CD14-positive monocyte (primary cell): ENCODE measurements at regions not wholly inside any gene's neighbourhood (a gene's known extent, or its start where the extent isn't known, plus 50 kb on each side); places are given as distances from the start of the nearest gene placed in this dataset.

Experiments
- DNase-seq, 3 donors: peaks; one replicate each; pipeline ENCODE4 v3.0.0-alpha.2; 2011 to 2022
- H2AFZ ChIP-seq: 2 replicates; pipeline ENCODE4 v1.6.0; 2012; ENCODE audit warnings: mild to moderate bottlenecking, low read depth, low read length, inconsistent platforms; ENCODE audit not compliant: insufficient read depth, poor library complexity, severe bottlenecking
- H3K27ac ChIP-seq, 2 donors: 1 replicate in 1 of 2; 2 replicates in 1 of 2; pipeline ENCODE4 v1.5.1; 2012 to 2013; ENCODE audit warnings: low read length in 2 of 2, control low read depth in 1 of 2, inconsistent platforms in 1 of 2, low read depth in 1 of 2, mild to moderate bottlenecking in 1 of 2
- H3K27me3 ChIP-seq, 2 donors: one replicate each; pipeline versions ENCODE4 v1.6.0 to v1.6.1; 2011 to 2013; ENCODE audit warnings: low read length in 2 of 2; ENCODE audit not compliant: control insufficient read depth in 2 of 2, insufficient read depth in 2 of 2
- H3K36me3 ChIP-seq, 2 donors: replicated peaks in 1 of 2; 1 replicate in 1 of 2; 2 replicates in 1 of 2; pipeline versions ENCODE4 v1.5.1 to v1.6.1; 2012 to 2013; ENCODE audit warnings: low read length in 2 of 2, control low read depth in 1 of 2, inconsistent platforms in 1 of 2, mild to moderate bottlenecking in 1 of 2; ENCODE audit not compliant: insufficient read depth in 2 of 2, control insufficient read depth in 1 of 2
- H3K4me1 ChIP-seq, 2 donors: 1 replicate in 1 of 2; 2 replicates in 1 of 2; pipeline versions ENCODE4 v1.5.1 to v1.6.1; 2012 to 2013; ENCODE audit warnings: low read length in 2 of 2, control low read depth in 1 of 2, inconsistent platforms in 1 of 2, mild to moderate bottlenecking in 1 of 2, moderate library complexity in 1 of 2; ENCODE audit not compliant: insufficient read depth in 2 of 2, control insufficient read depth in 1 of 2
- H3K4me2 ChIP-seq: replicated peaks from 2 replicates; pipeline ENCODE3; 2012; ENCODE audit warnings: low read length, moderate library complexity, mild to moderate bottlenecking; ENCODE audit not compliant: poor library complexity, severe bottlenecking; ENCODE audit errors: extremely low read depth
- H3K4me3 ChIP-seq, 3 experiments: fragments of 200-600 bp in 1 of 3; sonication (generic) in 1 of 3; replicated peaks in 1 of 3; 1 replicate in 2 of 3; 2 replicates in 1 of 3; pipeline ENCODE4 v1.5.1; 2011 to 2013; ENCODE audit warnings: low read length in 3 of 3, mild to moderate bottlenecking in 3 of 3, control low read depth in 2 of 3, low read depth in 2 of 3, inconsistent platforms in 1 of 3, moderate library complexity in 1 of 3
- H3K79me2 ChIP-seq: 2 replicates; pipeline ENCODE4 v1.6.0; 2012; ENCODE audit warnings: mild to moderate bottlenecking, control low read depth, inconsistent platforms, low read length, moderate library complexity; ENCODE audit not compliant: insufficient read depth
- H3K9ac ChIP-seq: 2 replicates; pipeline ENCODE4 v1.6.0; 2017; ENCODE audit warnings: low read length, mild to moderate bottlenecking; ENCODE audit not compliant: insufficient read depth, poor library complexity, severe bottlenecking
- H3K9me3 ChIP-seq, 2 donors: replicated peaks in 1 of 2; 1 replicate in 1 of 2; 2 replicates in 1 of 2; pipeline versions ENCODE4 v1.5.1 to v1.6.1; 2012 to 2013; ENCODE audit warnings: low read length in 2 of 2, control low read depth in 1 of 2; ENCODE audit not compliant: control insufficient read depth in 1 of 2, insufficient read depth in 1 of 2
- H4K20me1 ChIP-seq: 2 replicates; pipeline ENCODE4 v1.6.0; 2012; ENCODE audit warnings: mild to moderate bottlenecking, low read length, control low read depth, moderate library complexity; ENCODE audit not compliant: insufficient read depth
- H3K27ac Mint-ChIP-seq, 7 donors: one replicate each; pipeline ENCODE4 v1.8.0; 2020; ENCODE audit warnings: mild to moderate bottlenecking in 7 of 7, mixed read lengths in 7 of 7, moderate library complexity in 6 of 7, inconsistent platforms in 2 of 7
- H3K27me3 Mint-ChIP-seq, 3 donors: one replicate each; pipeline ENCODE4 v1.8.0; 2021 to 2022; ENCODE audit warnings: low read depth in 3 of 3, mild to moderate bottlenecking in 3 of 3, mixed read lengths in 3 of 3, moderate library complexity in 3 of 3, inconsistent platforms in 1 of 3
- H3K36me3 Mint-ChIP-seq, 2 donors: one replicate each; pipeline ENCODE4 v1.8.0; 2020; ENCODE audit warnings: mixed read lengths in 2 of 2, inconsistent platforms in 1 of 2, mild to moderate bottlenecking in 1 of 2
- H3K4me1 Mint-ChIP-seq: one replicate; pipeline ENCODE4 v1.8.0; 2020; ENCODE audit warnings: mild to moderate bottlenecking, mixed read lengths
- H3K4me3 Mint-ChIP-seq, 2 donors: one replicate each; pipeline ENCODE4 v1.8.0; 2020; ENCODE audit warnings: mild to moderate bottlenecking in 2 of 2, mixed read lengths in 2 of 2, moderate library complexity in 1 of 2
- H3K9me3 Mint-ChIP-seq, 7 donors: one replicate each; pipeline ENCODE4 v1.8.0; 2020 to 2022; ENCODE audit warnings: mixed read lengths in 7 of 7, mild to moderate bottlenecking in 6 of 7, moderate library complexity in 6 of 7, inconsistent platforms in 2 of 7
- WGBS: methylation state at CpG from one replicate; pipeline ENCODE4 v1.1.5; 2013; ENCODE audit warnings: missing lambda C conversion rate; ENCODE audit not compliant: insufficient coverage; 5-methylcytosine and 5-hydroxymethylcytosine counted together
- intact Hi-C, 2 donors: fragments of 100-400 bp; cut with micrococcal nuclease; formaldehyde crosslinking; loops; one replicate each; pipeline versions ENCODE4 v1.15.0 to v1.15.1; 2023
- TF ChIP-seq, protein P1 (sequence below): fragments of 200-600 bp; IDR thresholded peaks from one replicate; pipeline ENCODE4 v1.8.0; 2022; ENCODE audit warnings: antibody characterized with exemption, mild to moderate bottlenecking

DNA sequence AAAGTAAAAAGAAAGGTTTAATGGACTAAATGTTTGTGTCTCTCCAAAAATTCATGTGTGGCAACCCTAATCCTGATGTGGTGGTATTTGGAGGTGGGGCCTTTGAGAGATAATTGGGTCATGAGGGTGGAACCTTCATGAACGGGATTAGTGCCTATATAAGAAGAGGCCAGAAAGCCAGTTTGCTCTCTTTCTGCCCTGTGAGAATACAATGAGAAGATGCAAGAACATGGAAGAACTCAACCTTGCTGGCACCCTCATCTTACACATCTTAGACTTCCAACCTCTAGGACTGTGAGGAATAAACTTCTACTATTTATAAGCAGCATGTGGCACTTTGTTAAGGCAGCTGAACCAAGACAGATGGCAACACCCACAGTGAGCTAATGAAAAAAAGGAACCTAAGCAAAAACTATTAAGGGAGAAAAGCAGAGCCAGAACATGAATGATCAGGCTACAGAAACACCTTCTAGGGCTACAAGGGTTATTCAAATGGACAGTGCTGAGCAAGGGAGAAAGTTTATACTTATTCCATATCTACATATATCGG lies 159.5 kb downstream of the PLK2 start:
- Histone ChIP-seq H3K79me2 (no peaks in the 10 kb centered on the region), H4K20me1 (no peaks in the 10 kb centered on the region), H3K9me3 (no peaks in the 10 kb centered on the region), H3K27ac (no peak overlapping the region), H3K36me3 (no peaks in the 10 kb centered on the region), H3K27me3 (no peaks in the 10 kb centered on the region), H3K9ac (no peak overlapping the region), H3K4me3 (no peak overlapping the region), H3K4me2 (no peak overlapping the region), H2AFZ (no peak overlapping the region), H3K4me1 (peaks cover 0 to 10% of the 10 kb centered on the region in 2 donors)
- Mint-ChIP-seq H3K27me3 (peaks cover 0 to 2% (median 0%) of the 10 kb centered on the region in 3 donors), H3K9me3 (peaks cover 0 to 4% (median 0%) of the 10 kb centered on the region in 7 donors), H3K4me1 (peaks cover 2% of the 10 kb centered on the region), H3K27ac (peak overlapping the region in 1 of 7 donors; percentile 0), H3K36me3 (no peaks in the 10 kb centered on the region), H3K4me3 (no peak overlapping the region)
- intact Hi-C loops: no loop called here
- 100% methylated on average over 1 of the region's 2 CpGs for WGBS
- TF ChIP-seq, protein P1, sequence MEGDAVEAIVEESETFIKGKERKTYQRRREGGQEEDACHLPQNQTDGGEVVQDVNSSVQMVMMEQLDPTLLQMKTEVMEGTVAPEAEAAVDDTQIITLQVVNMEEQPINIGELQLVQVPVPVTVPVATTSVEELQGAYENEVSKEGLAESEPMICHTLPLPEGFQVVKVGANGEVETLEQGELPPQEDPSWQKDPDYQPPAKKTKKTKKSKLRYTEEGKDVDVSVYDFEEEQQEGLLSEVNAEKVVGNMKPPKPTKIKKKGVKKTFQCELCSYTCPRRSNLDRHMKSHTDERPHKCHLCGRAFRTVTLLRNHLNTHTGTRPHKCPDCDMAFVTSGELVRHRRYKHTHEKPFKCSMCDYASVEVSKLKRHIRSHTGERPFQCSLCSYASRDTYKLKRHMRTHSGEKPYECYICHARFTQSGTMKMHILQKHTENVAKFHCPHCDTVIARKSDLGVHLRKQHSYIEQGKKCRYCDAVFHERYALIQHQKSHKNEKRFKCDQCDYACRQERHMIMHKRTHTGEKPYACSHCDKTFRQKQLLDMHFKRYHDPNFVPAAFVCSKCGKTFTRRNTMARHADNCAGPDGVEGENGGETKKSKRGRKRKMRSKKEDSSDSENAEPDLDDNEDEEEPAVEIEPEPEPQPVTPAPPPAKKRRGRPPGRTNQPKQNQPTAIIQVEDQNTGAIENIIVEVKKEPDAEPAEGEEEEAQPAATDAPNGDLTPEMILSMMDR: no peak
- no peak for DNase-seq

GRCh38 chr5:58299256-58299655 lies 160.6 kb downstream of the PLK2 start:
- no peaks in the 10 kb centered on the region for H3K27me3 ChIP-seq
- H3K9me3 Mint-ChIP-seq: peaks cover 0 to 4% (median 0%) of the 10 kb centered on the region in 7 donors
- H3K9me3 ChIP-seq: no peaks in the 10 kb centered on the region
- peaks cover 0 to 6% (median 0%) of the 10 kb centered on the region in 3 donors for H3K27me3 Mint-ChIP-seq
- H3K9ac ChIP-seq: no peak overlapping the region
- H3K36me3 Mint-ChIP-seq: no peaks in the 10 kb centered on the region
- H3K36me3 ChIP-seq: no peaks in the 10 kb centered on the region
- DNase-seq: no peak
- TF ChIP-seq, protein P1: no peak
- H3K79me2 ChIP-seq: no peaks in the 10 kb centered on the region
- H3K4me2 ChIP-seq: no peak overlapping the region
- no peak overlapping the region for H2AFZ ChIP-seq
- H3K4me3 Mint-ChIP-seq: no peak overlapping the region
- intact Hi-C loops: no loop called here
- H4K20me1 ChIP-seq: no peaks in the 10 kb centered on the region
- H3K27ac ChIP-seq: no peak overlapping the region
- no peak overlapping the region for H3K4me3 ChIP-seq
- peaks cover 11% of the 10 kb centered on the region for H3K4me1 Mint-ChIP-seq
- peaks cover 10 to 19% of the 10 kb centered on the region in 2 donors for H3K4me1 ChIP-seq
- H3K27ac Mint-ChIP-seq: no peak overlapping the region
